ENCODE measurements at regions not wholly inside any gene's neighbourhood (a gene's known extent, or its start where the extent isn't known, plus 50 kb on each side); places are given as distances from the start of the nearest gene placed in this dataset.

- TF ChIP-seq, protein P1, sequence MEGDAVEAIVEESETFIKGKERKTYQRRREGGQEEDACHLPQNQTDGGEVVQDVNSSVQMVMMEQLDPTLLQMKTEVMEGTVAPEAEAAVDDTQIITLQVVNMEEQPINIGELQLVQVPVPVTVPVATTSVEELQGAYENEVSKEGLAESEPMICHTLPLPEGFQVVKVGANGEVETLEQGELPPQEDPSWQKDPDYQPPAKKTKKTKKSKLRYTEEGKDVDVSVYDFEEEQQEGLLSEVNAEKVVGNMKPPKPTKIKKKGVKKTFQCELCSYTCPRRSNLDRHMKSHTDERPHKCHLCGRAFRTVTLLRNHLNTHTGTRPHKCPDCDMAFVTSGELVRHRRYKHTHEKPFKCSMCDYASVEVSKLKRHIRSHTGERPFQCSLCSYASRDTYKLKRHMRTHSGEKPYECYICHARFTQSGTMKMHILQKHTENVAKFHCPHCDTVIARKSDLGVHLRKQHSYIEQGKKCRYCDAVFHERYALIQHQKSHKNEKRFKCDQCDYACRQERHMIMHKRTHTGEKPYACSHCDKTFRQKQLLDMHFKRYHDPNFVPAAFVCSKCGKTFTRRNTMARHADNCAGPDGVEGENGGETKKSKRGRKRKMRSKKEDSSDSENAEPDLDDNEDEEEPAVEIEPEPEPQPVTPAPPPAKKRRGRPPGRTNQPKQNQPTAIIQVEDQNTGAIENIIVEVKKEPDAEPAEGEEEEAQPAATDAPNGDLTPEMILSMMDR (IDR thresholded peaks at IDR 0.05) = no peak
Measured at GRCh38 chr18:64401268-64402060, 252.6 kb upstream of the LINC00305 start.

GRCh38 chr18:64399566-64399965 is 250.7 kb upstream of the LINC00305 start:
- TF ChIP-seq, protein P1 (IDR thresholded peaks at IDR 0.05) = no peak

DNA sequence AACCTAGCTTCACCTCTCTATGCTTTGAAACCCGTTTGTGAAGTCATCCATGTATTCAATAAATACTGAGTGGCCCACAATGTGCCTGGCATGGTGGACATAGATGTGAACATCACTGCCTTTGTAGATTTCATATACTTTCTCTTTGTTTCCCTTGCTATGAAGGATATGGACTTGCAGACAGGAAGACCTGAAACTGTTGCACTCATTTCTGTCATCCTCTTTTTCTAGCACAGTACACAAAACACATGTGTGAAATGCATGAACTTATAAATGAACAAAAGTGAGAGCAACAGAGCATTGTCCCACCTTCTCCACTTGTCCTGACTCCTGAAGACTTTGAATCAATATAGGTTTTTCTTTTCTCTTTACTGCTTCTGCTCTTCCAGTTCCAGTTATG is 249.4 kb upstream of the LINC00305 start:
- TF ChIP-seq, protein P1 (IDR thresholded peaks at IDR 0.05) = no peak

DNA sequence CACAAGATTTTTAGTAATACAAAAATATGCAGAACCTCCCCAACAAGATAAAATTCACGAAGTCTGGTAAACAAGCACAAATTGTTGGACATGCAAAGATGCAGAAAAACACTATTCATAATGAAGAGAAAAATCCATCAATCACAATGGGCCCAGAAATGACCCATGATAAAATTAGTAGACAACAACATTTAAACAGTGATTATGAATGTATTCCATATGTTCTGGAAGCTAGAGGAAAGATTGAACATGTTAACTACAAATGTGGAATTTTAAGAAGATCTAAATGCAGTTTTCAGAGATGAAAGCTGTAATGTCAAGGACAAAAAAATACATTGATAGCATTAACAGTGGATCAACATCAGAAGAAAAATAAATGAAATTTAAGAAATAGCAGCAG is 243.3 kb upstream of the LINC00305 start:
- TF ChIP-seq, protein P1 (IDR thresholded peaks at IDR 0.05) = no peak

- TF ChIP-seq, protein P1 (IDR thresholded peaks at IDR 0.05) = no peak
Measured at GRCh38 chr18:64384101-64384500, 235.2 kb upstream of the LINC00305 start.

- TF ChIP-seq, protein P1 (IDR thresholded peaks at IDR 0.05) = no peak
Measured at GRCh38 chr18:64380117-64380516, 231.2 kb upstream of the LINC00305 start.

DNA sequence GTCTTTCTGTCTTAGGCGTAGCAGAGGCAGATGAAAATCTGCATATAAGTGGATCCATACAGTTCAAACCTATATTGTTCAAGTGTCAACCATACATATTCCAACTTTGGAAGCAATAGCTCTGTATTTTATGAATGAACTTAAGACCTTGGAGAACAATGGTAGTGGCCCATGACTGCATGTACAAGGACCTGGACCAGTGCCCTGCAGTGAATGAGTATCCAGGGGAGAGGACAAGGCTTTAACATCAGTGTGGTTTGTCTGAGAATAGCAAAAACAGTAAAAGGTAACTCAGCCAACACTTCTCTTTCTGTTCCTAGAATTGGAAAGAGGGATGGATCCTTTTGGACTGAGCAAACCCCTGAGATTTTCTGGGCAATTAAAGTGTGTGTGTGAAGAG is 230.8 kb upstream of the LINC00305 start:
- TF ChIP-seq, protein P1 (IDR thresholded peaks at IDR 0.05) = no peak
